Mucosa of descending colon (tissue), 3 donors: ENCODE measurements at regions not wholly inside any gene's neighbourhood (a gene's known extent, or its start where the extent isn't known, plus 50 kb on each side); places are given as distances from the start of the nearest gene placed in this dataset.

Source experiments
- ATAC-seq: fragments of 200-7000 bp; cut with Tn5 transposase; one replicate; pipeline ENCODE4 v1.9.1; 2020; ENCODE audit warnings: mild to moderate bottlenecking, moderate library complexity
- DNase-seq, 3 donors: peaks; one replicate each; pipeline ENCODE4 v3.0.0-alpha.2; 2020
- H3K36me3 ChIP-seq: fragments of 200-600 bp; one replicate; pipeline ENCODE4 v1.8.0; 2021; ENCODE audit warnings: low read depth, mild to moderate bottlenecking
- H3K4me1 ChIP-seq: fragments of 200-600 bp; one replicate; pipeline ENCODE4 v1.8.0; 2021; ENCODE audit warnings: low read depth, mild to moderate bottlenecking
- H3K4me3 ChIP-seq: fragments of 200-600 bp; one replicate; pipeline ENCODE4 v1.8.0; 2021; ENCODE audit warnings: mild to moderate bottlenecking
- H3K9me3 ChIP-seq: fragments of 200-600 bp; one replicate; pipeline ENCODE4 v1.8.0; 2021; ENCODE audit warnings: mild to moderate bottlenecking
- intact Hi-C, 2 donors: fragments of 100-400 bp; cut with DNase I in 1 of 2; cut with micrococcal nuclease in 1 of 2; formaldehyde crosslinking; loops; one replicate each; pipeline versions ENCODE4 v1.11.0 to v1.11.1; 2022; cut with DNase I, micrococcal nuclease
- TF ChIP-seq, protein P1 (sequence below): fragments of 200-600 bp; IDR thresholded peaks from one replicate; pipeline ENCODE4 v1.8.0; 2022; ENCODE audit warnings: antibody characterized with exemption, mild to moderate bottlenecking
- donor health status: DM: no; HTN: no; CAD: no; lungs with moderate emphysema.
- donor health status: DM: no; HTN: no; CAD: no.
- donor health status: DM: no; HTN: yes; CAD: no.

DNA sequence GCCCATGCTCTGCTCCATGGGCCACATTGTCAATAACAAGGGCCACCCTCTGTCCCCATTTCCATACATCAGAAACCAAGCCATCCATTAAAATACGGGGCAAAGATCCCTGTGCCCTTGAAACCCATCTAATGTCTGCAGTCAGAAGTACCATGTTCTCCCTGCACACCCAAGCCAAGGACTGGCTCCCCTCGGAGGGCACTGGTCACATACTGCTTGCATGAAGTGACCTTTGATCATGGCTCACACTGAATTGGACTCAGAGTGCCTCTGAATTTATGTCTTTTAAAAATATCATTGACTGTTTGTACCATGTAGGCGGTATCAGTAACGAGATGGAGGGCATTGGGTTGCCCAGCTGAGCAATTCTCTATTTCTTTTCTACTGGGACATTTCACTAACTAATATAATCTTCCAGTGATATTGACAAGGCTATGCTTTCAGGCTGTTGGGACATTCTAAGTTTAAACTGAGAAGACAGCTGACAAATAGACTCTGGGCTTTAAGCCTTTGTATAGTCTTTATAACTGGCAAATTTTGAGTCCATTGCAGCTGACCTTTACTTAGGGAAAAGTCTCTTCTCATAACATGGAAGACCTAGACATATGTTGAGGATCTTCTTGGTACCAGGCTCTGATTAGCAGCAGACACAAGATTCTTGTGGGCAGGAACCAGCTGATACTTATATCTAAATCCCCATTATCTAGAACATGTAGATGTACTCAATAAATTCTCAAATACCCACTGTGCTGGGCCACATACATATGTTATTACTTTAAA, 214.3 kb downstream of the MYCN start:
- H3K4me1 ChIP-seq: no peaks in the 10 kb centered on the region
- TF ChIP-seq, protein P1, sequence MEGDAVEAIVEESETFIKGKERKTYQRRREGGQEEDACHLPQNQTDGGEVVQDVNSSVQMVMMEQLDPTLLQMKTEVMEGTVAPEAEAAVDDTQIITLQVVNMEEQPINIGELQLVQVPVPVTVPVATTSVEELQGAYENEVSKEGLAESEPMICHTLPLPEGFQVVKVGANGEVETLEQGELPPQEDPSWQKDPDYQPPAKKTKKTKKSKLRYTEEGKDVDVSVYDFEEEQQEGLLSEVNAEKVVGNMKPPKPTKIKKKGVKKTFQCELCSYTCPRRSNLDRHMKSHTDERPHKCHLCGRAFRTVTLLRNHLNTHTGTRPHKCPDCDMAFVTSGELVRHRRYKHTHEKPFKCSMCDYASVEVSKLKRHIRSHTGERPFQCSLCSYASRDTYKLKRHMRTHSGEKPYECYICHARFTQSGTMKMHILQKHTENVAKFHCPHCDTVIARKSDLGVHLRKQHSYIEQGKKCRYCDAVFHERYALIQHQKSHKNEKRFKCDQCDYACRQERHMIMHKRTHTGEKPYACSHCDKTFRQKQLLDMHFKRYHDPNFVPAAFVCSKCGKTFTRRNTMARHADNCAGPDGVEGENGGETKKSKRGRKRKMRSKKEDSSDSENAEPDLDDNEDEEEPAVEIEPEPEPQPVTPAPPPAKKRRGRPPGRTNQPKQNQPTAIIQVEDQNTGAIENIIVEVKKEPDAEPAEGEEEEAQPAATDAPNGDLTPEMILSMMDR: no peak
- H3K36me3 ChIP-seq: no peaks in the 10 kb centered on the region
- no peaks in the 10 kb centered on the region for H3K9me3 ChIP-seq
- ATAC-seq: no peak
- H3K4me3 ChIP-seq: no peak overlapping the region
- intact Hi-C loops: no loop called here
- no peak for DNase-seq

DNA sequence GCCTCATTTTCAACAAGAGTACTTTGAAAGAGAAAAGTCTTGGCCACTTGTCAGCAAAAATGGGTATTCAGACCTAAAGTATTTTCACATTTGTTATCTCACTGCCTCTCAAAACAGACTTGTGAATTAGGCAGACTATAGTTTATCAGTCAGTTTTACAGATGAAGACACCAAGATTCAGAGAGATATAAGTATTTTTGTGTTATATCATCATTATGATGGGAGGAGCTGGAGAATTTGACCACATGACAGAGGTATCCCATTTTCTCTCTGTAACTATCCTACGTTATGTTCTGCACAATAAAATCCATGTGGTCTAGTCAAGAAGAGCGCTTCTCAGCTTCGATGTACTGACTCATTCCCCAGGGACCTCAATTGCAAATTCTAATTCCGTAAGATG, 213.7 kb downstream of the MYCN start:
- Histone ChIP-seq H3K36me3 (no peaks in the 10 kb centered on the region), H3K4me3 (no peak overlapping the region), H3K9me3 (no peaks in the 10 kb centered on the region), H3K4me1 (no peaks in the 10 kb centered on the region)
- DNase-seq (no peak), ATAC-seq (no peak)
- intact Hi-C loops: no loop called here
- TF ChIP-seq, protein P1: no peak

DNA sequence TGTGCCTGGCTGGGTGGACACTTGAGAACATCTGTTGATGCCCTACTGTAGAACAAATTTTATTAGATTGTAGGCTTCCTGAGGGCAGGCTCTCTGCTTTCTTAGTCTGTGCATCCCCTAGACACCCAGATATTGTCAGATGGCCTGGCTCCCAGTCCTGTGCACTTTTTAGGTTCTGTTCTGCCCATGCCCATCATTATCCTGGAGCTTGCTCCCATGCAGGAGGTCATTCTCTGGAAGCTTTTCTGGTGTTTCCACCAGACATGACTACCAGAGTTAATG, 213.3 kb downstream of the MYCN start:
- TF ChIP-seq, protein P1: no peak
- Histone ChIP-seq H3K9me3 (no peaks in the 10 kb centered on the region), H3K4me1 (no peaks in the 10 kb centered on the region), H3K4me3 (no peak overlapping the region), H3K36me3 (no peaks in the 10 kb centered on the region)
- intact Hi-C loops: no loop called here
- DNase-seq (no peak), ATAC-seq (no peak)

DNA sequence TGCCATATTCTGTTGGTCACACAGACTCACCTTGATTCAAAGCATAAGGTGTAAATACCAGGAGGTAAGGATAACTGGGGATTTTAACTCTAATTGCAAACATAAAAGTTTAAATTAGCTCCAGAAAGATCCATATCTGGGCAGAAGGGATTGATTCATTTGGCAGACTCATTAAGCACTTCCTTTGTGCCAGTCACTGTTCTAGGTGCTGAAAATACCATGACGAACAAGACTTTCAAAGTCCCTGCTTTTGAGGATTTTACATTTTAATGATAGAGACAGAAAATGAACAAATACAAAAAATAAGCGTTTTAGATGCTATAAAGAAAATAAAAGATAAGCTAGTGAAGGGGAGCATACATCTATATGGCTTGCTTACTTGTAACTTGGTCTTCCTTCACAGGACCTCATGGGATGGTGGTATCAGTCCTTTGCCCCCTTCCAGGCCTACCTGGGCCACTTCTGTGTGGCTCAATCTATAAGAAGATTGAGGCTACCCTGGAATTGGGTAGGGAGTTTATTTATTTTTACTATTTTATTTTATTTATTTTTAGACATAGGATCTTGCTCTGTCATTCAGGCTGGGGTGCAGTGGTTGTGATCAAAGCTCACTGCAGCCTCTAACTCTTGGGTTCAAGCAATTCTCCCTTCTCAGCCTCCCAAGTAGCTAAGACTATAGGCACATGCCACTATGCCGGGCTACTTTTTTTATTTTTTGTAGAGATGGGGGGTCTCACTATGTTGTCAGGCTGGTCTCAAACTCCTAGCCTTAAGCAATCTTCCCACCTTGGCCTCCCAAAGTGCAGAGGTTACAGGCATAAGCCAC, 212.8 kb downstream of the MYCN start:
- Histone ChIP-seq H3K4me3 (no peak overlapping the region), H3K9me3 (no peaks in the 10 kb centered on the region), H3K4me1 (no peaks in the 10 kb centered on the region), H3K36me3 (no peaks in the 10 kb centered on the region)
- ATAC-seq (no peak), DNase-seq (no peak)
- TF ChIP-seq, protein P1: no peak
- intact Hi-C loops: no loop called here

DNA sequence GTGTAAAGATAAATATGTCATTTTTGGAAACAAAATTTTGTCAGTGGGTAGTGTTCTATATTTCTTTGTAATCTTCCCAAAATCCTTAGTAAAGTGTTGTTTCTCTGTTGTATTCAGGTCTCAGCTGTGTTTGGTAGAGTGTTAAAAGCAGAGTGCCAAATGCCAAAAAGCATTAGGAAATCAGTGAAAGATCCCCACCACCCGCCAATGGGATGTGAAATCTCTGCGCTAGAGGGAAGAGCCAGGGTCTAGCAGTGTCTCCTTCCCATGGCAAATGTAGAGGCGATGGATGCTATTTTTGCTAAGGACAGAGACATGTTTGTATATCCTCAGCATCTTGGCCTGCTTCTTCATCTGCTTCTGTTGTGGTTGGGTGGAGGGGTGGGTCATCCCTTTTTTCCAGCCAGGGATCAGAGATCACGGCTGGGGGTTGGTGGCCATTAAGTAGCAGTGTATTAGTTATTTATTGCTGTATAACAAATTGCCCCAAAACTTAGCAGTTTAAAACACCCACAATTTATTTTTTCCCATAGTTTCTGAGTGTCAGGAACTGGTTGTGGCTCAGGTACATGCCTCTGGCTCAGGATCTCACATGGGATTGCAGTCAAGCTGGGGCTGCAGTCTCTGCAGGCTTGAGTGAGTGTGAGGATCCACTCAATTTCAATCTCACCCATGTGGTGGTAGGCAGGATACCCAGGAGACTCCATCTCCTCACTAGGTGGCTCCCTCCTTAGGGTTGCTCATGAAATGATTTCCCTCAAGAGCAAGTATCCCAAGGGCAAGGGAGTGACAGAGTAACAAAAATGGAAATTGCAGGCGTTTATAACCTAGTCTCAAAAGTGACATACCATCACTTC, 211.9 kb downstream of the MYCN start:
- Histone ChIP-seq H3K9me3 (no peaks in the 10 kb centered on the region), H3K4me1 (no peaks in the 10 kb centered on the region), H3K4me3 (no peak overlapping the region), H3K36me3 (no peaks in the 10 kb centered on the region)
- ATAC-seq (no peak), DNase-seq (no peak)
- intact Hi-C loops: no loop called here
- TF ChIP-seq, protein P1: no peak
